ENCODE measurements at regions not wholly inside any gene's neighbourhood (a gene's known extent, or its start where the extent isn't known, plus 50 kb on each side); places are given as distances from the start of the nearest gene placed in this dataset.
"Not testable (repeated sequence)": the region's sequence is repeated elsewhere in the genome, so short reads cannot be mapped to it uniquely, and the experiment has no call there.

DNA sequence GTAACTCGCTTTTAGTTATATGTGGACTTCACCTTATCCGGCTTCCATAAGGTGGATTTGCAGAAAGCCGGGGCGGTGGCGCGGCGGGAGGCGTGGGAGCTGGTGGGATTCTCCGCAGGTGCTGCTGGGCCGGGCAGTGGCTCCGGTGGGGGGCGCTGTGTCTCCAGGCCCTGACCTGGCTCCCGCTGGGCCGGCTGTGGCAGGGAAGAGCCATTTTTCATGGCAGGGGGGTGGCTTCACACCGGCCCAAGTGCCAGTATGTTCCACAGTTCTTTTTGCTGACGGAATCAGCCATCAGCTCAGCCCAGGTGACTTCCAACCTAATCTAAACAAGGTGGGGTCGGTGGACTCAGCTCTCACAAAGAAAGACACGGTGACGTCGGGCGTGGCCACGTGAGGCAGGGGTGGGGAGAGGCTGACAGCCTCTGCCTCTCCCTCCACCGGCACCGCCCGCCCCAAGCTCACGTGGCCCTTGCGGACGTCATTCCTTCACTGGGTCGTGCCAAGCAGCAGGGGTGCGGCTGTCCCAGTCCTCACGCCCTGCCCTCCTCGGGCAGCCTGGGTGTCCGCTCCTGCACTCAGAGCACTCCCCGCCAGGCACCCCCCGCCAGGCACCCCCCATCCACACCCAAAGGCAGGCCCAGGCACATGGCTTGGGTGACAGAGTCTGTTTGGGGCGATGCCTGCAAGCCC, 4429.9 kb upstream of the TPTE start:
- not testable (repeated sequence) for TF ChIP-seq AGO1 (IDR thresholded peaks at IDR 0.05; ENCODE audit: low read depth, low read length, poor library complexity, severe bottlenecking); CREB1 (IDR thresholded peaks at IDR 0.05); CREB1 (CRISPR knock-in tag; IDR thresholded peaks at IDR 0.05); NFATC3 (CRISPR knock-in tag; IDR thresholded peaks at IDR 0.05); CBX5 (CRISPR knock-in tag; IDR thresholded peaks at IDR 0.05; ENCODE audit: borderline replicate concordance); CEBPB (IDR thresholded peaks at IDR 0.05; ENCODE audit: borderline replicate concordance, low read depth, low read length); SETDB1 (CRISPR knock-in tag; IDR thresholded peaks at IDR 0.05; ENCODE audit: borderline replicate concordance); RBM22 (optimal IDR thresholded peaks at IDR 0.05; ENCODE audit: low read length)
- TF ChIP-seq, protein P1, sequence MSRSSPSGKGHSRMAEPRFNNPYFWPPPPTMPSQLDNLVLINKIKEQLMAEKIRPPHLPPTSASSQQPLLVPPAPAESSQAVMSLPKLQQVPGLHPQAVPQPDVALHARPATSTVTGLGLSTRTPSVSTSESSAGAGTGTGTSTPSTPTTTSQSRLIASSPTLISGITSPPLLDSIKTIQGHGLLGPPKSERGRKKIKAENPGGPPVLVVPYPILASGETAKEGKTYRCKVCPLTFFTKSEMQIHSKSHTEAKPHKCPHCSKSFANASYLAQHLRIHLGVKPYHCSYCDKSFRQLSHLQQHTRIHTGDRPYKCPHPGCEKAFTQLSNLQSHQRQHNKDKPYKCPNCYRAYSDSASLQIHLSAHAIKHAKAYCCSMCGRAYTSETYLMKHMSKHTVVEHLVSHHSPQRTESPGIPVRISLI (CRISPR knock-in tag; IDR thresholded peaks at IDR 0.05; ENCODE audit: borderline replicate concordance), result not testable (repeated sequence)
- TF ChIP-seq, protein P2, sequence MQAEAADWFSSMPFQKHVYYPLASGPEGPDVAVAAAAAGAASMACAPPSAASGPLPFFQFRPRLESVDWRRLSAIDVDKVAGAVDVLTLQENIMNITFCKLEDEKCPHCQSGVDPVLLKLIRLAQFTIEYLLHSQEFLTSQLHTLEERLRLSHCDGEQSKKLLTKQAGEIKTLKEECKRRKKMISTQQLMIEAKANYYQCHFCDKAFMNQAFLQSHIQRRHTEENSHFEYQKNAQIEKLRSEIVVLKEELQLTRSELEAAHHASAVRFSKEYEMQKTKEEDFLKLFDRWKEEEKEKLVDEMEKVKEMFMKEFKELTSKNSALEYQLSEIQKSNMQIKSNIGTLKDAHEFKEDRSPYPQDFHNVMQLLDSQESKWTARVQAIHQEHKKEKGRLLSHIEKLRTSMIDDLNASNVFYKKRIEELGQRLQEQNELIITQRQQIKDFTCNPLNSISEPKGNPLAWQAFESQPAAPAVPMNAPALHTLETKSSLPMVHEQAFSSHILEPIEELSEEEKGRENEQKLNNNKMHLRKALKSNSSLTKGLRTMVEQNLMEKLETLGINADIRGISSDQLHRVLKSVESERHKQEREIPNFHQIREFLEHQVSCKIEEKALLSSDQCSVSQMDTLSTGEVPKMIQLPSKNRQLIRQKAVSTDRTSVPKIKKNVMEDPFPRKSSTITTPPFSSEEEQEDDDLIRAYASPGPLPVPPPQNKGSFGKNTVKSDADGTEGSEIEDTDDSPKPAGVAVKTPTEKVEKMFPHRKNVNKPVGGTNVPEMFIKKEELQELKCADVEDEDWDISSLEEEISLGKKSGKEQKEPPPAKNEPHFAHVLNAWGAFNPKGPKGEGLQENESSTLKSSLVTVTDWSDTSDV (CRISPR knock-in tag; IDR thresholded peaks at IDR 0.05), result not testable (repeated sequence)
